ENCODE measurements at regions not wholly inside any gene's neighbourhood (a gene's known extent, or its start where the extent isn't known, plus 50 kb on each side); places are given as distances from the start of the nearest gene placed in this dataset.
A peak's percentile ranks its signal among the peaks of the same experiment; 100 is the strongest.

DNA sequence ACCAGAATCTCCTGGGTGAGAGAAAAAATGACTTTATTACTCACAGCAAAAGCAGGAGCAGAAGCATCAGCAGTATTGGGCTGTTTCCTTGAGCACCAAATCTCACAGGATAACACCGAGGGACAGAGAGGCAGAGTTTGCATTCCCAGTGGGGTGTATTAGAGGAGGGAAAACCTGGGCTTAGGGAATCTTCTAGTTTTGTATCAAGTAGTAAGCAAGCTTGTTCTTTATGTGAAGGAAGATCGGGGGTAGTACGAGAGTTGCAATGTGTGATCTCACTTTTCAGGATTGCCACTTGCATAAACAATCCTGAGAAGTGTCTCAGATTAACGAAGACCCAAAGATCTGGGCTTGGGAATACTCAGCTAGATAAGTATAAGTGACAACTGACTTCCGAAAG, 1163.0 kb downstream of the TAF11L14 start:
- TF ChIP-seq COPS2 (conservative IDR thresholded peaks at IDR 0.05), result no peak
- TF ChIP-seq, protein P1, sequence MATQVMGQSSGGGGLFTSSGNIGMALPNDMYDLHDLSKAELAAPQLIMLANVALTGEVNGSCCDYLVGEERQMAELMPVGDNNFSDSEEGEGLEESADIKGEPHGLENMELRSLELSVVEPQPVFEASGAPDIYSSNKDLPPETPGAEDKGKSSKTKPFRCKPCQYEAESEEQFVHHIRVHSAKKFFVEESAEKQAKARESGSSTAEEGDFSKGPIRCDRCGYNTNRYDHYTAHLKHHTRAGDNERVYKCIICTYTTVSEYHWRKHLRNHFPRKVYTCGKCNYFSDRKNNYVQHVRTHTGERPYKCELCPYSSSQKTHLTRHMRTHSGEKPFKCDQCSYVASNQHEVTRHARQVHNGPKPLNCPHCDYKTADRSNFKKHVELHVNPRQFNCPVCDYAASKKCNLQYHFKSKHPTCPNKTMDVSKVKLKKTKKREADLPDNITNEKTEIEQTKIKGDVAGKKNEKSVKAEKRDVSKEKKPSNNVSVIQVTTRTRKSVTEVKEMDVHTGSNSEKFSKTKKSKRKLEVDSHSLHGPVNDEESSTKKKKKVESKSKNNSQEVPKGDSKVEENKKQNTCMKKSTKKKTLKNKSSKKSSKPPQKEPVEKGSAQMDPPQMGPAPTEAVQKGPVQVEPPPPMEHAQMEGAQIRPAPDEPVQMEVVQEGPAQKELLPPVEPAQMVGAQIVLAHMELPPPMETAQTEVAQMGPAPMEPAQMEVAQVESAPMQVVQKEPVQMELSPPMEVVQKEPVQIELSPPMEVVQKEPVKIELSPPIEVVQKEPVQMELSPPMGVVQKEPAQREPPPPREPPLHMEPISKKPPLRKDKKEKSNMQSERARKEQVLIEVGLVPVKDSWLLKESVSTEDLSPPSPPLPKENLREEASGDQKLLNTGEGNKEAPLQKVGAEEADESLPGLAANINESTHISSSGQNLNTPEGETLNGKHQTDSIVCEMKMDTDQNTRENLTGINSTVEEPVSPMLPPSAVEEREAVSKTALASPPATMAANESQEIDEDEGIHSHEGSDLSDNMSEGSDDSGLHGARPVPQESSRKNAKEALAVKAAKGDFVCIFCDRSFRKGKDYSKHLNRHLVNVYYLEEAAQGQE (IDR thresholded peaks at IDR 0.05; ENCODE audit: borderline replicate concordance), result no peak
- TF ChIP-seq, protein P1 (CRISPR knock-in tag; IDR thresholded peaks at IDR 0.05; ENCODE audit: low read depth), result no peak
- TF ChIP-seq, protein P2, sequence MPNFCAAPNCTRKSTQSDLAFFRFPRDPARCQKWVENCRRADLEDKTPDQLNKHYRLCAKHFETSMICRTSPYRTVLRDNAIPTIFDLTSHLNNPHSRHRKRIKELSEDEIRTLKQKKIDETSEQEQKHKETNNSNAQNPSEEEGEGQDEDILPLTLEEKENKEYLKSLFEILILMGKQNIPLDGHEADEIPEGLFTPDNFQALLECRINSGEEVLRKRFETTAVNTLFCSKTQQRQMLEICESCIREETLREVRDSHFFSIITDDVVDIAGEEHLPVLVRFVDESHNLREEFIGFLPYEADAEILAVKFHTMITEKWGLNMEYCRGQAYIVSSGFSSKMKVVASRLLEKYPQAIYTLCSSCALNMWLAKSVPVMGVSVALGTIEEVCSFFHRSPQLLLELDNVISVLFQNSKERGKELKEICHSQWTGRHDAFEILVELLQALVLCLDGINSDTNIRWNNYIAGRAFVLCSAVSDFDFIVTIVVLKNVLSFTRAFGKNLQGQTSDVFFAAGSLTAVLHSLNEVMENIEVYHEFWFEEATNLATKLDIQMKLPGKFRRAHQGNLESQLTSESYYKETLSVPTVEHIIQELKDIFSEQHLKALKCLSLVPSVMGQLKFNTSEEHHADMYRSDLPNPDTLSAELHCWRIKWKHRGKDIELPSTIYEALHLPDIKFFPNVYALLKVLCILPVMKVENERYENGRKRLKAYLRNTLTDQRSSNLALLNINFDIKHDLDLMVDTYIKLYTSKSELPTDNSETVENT (CRISPR knock-in tag; IDR thresholded peaks at IDR 0.05), result no peak
- Histone ChIP-seq H3K9me3 (replicated peaks; ENCODE audit: control insufficient read depth, insufficient read depth, low read depth, low read length) (no peaks in the 10 kb centered on the region), H3K27ac (ENCODE audit: extremely low read depth, low read depth, low read length) (no peak overlapping the region), H3K27me3 (ENCODE audit: control insufficient read depth in 2 of 2, insufficient read depth in 2 of 2, low read length in 2 of 2) (no peaks in the 10 kb centered on the region), H3K36me3 (ENCODE audit: control insufficient read depth, insufficient read depth, low read length) (no peaks in the 10 kb centered on the region), H3K4me1 (replicated peaks in 1 of 2; ENCODE audit: control insufficient read depth in 2 of 2, insufficient read depth in 2 of 2, low read length in 2 of 2) (no peaks in the 10 kb centered on the region), H4K20me1 (replicated peaks; ENCODE audit: control insufficient read depth, insufficient read depth, low read length) (no peaks in the 10 kb centered on the region), H2AFZ (ENCODE audit: low read depth, low read length) (no peak overlapping the region), H3K9me1 (ENCODE audit: control insufficient read depth, insufficient read depth, low read length) (no peaks in the 10 kb centered on the region), H3K79me2 (ENCODE audit: control insufficient read depth, insufficient read depth, low read length) (no peaks in the 10 kb centered on the region), H3K9ac (ENCODE audit: insufficient read depth in 1 of 2, low read depth in 2 of 2, low read length in 2 of 2) (no peak overlapping the region), H3K4me3 (no peak overlapping the region), H3K4me2 (ENCODE audit: insufficient read depth, low read length) (no peak overlapping the region)
- intact Hi-C loops (cut with micrococcal nuclease) (no loop called here), in situ Hi-C loops (cut with MboI) (no loop called here)
- BruUV-seq (replicated peaks), result no TSS peak
- ChIA-PET CTCF (ENCODE audit: low intra/inter-chr PET ratio) (no interaction called here), POLR2A (interaction anchor here (0.6 kb wide), 1 partner anchor 333 kb away, joined by 3 read pairs; no protein-coding TSS in a partner anchor)
- ATAC-seq (no peak), FAIRE-seq (peak; percentile 46), DNase-seq (ENCODE audit: extremely low read depth in 1 of 4, low spot score in 3 of 4) (no peak)
- 7% methylated on average over 5 of the region's 5 CpGs for WGBS (ENCODE audit: insufficient coverage, low coverage, missing lambda C conversion rate)
